Non-pigmented ciliary epithelial cell (primary cell): ENCODE measurements at regions not wholly inside any gene's neighbourhood (a gene's known extent, or its start where the extent isn't known, plus 50 kb on each side); places are given as distances from the start of the nearest gene placed in this dataset.

Experiments used
- DNase-seq: peaks from one replicate; pipeline ENCODE4 v3.0.0-alpha.2; 2010; ENCODE audit warnings: low read depth

DNA sequence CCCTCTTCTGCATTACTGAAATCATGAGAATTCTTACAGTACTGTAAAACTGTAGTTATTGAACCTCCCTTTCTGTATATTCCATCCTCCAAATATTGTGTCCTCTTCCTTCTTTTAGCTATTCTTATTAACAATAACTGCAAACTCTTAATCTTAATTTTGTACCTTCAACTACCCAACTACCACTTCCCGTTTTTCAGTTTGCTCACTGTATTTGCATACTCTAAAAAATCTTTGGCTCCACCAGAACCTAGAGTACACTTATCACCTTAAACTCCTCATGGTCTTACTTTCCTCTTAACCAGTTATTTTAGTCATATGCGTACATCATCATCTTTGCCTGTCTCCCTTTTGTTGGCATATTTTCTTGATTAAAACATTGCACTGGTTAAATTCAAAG, 543.7 kb downstream of the ARAP2 start:
- no peak for DNase-seq

DNA sequence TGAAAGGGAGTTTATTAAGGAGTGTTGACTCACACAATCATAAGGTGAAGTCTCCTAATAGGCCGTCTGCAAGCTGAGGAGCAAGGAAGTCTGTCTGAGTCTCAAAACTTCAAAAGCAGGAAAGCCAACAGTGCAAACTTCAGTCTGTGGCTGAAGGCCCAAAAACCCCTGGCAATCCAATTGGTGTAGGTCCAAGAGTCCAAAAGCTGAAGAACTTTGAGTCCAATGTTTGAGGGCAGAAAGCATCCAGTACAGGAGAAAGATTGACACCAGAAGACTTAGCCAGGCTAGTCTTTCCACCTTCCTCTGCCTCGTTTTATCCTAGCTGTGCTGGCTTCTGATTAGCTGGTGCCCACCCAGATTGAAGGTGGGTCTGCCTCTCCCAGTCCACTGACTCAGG, 535.2 kb downstream of the ARAP2 start:
- DNase-seq = no peak

DNA sequence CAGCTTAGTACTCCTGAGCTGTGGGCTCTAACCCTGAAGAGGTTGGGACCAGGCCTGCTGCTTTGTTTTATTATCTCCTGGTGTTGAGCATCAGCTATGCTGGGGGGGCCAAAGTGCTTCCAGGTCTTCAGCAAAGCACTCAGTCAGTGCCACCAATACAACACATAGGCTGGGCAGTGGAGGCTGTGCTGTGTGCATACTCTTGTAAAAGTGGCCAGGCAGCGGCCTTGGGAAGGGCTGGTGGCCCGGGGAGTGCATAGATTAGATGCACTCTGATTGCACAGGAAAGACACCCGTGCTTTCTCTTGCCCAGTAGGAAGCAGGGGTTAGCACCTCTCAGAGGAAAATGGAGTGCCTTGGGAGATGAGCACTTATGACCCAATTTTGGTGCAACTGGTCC, 534.0 kb downstream of the ARAP2 start:
- no peak for DNase-seq

DNA sequence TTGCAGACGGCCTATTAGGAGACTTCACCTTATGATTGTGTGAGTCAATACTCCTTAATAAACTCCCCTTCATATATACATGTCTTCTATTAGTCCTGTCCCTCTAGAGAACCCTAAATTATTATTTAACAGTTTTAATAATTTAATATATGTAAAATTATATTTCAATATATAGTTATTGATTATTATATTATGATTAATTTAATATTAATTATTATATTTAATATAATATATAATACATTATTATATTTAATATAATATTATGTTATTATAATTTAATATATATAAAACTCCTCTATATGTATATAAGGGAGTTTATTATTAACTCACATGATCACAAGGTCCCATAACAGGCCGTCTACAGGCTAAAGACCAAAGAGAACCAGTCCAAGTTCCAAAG, 533.2 kb downstream of the ARAP2 start:
- DNase-seq = no peak

DNA sequence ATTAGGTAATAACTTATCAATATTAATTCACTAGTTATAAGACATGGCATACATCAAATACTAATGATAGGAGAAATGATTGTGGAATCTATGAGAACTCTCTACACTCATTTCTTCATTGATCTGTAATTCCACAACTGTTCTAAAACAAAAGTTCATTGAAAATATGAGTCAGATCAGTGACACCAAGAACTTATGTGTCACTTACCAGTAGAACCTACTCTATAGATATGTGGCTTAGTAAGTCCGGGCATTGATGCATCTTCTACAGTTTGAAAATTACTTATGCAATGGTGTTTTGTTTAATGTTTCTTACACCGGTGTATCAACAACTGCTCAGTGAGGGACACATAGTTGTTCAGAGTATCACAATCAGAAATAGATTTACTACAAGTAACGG, 520.3 kb downstream of the ARAP2 start:
- DNase-seq = no peak

DNA sequence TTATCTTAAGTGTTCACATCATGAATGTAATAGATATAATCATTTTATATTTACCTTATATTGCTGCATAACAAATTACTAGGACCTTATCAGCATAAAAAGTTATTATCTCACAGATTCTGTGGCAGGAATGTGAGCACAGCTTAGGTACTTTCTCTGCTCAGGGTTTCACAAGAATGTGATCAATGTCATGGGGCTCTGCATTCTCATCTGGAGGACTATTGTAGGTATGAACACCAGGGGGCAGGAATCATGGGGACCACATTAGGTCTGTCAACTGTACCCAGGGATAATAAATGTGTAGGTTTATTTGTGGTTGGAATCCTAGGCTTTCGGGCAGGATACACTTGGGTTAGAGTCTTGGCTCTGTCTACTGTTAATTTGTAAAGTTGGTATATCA, 519.2 kb downstream of the ARAP2 start:
- DNase-seq = no peak

DNA sequence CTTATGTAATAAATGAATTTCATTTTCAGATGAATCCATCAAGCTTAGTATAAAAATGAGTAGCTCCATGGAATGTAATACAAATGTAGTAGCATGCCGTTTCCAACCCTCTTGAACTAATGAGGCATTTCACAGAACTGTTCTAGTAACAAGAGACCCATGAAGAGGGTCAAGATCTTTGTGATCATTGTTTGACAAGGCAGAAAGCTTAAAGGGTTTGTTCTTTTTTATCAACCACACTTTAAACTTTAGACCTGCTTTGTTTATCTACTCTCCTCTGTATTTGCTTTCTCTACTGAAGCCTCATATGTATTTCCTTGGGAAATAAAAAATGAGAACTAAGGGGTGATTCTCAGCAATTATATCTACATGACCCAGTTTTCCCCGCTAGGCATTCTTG, 513.9 kb downstream of the ARAP2 start:
- DNase-seq = no peak

DNA sequence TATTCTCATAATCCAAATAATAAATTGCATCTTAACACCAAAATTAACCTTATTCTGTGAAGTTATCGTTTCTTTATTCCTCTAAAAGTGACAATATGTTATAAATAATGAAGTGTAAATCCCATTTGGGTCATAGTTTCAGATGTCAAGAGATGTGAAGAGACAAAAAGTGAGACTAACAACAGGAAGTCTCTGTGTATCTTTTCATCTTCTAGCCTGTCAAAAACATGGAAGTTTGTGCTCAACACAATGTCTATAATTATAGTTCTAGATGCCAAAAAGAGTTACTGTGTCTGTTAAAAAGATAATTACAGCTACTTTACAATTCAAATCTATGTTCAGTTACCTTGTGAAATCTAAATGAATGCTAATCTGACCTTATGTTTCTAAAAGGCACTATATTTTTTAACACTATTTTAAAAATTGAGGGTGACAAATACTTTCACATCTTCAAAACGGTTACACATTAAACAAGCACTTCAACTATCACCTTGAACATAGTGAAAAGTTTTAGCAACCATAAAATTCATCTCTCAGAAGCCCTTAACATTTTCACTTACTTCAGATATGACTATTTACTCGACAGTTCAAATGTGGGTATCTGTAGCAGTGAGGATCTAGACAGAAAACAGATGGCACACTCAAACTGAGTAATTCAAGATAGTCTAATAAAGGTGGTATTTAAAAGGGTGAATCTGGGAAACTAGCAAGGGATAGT, 509.8 kb downstream of the ARAP2 start:
- no peak for DNase-seq

DNA sequence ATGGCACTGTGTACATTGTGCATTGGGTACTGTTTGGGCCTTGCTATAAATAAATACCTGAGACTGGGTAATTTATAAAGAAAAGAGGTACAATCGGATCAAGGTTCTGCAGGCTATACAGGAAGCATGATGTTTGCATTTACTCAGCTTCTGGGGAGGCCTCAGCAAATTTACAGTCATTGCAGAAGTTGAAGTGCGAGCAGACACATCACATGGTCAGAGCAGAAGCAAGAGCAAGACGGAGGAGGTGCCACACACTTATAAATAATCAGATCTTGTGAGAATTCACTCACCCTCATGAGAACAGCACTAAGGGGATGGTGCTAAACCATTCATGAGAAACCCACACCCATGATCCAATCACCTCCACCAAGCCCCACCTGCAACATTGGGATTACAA, 505.0 kb downstream of the ARAP2 start:
- no peak for DNase-seq

DNA sequence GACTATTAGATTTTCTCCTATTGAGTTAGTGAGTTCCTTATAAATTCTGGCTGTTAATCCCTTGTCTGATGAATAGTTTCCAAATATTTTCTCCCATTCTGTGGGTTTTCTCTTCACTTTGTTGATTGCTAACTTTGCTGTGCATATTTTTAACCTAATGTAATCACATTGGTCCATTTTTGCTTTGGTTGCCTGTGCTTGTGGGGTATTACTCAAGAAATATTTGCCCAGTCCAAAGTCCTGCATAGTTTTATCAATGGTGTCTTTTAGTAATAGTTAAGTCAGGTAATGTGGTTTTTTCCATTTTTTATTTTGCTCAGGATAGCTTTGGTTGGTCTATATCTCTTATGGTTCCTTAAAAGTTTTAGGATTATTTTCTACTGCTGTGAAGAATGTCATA, 490.3 kb downstream of the ARAP2 start:
- DNase-seq = no peak

DNA sequence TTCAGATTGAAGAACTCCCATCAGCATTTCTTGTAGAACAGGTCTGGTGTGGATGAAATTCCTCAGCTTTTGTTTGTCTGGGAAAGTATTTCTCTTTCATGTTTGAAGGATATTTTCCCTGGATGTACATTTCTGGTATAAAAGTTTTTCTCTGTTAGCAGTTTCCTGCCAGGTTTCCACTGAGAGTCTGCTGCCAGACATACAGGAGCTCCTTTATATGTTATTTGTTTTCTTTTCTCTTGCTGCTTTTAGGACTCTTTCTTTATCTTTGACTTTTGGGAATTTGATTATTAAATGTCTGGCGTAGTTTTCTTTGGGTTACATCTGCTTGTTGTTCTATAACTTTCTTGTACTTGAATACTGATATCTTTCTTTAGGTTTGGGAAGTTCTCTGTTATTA, 486.5 kb downstream of the ARAP2 start:
- DNase-seq = no peak

DNA sequence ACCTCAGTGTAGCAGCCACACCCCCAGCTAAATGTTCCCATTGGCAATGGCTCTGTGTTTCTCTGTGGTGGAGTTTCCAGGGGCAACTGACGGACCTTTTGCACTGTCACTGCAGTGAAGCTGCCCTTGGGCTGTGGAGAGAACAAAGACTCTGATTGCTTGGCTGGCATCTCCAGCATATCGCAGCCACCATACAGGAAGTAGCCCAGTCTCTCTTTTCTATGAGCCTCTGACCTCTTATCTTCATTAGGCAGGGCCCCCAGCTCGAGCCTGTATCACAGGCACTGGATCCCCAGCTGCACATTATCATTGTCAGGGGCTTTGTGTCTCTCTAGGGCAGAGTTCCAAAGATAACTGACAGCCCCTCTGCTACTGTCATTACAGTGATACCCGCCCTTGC, 483.5 kb downstream of the ARAP2 start:
- DNase-seq = no peak

DNA sequence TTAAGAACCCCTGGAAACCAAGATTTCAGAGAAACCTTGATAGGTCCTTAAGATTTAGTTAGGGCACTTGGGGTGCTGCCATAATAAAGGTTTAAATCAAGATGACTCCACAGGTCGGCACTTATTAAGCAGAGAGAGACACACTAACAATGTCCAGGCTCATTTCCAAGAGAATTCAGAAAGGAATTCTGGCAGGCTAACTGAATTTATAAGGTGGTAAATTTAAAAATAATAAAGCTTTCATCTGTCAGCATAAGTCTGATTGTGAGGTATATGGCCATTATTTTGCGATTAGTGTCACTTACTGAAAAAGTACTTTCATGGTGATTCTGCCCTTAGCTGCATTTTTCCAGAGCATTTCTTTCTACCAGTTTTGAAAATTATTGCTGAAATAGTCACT, 472.7 kb downstream of the ARAP2 start:
- DNase-seq = no peak

DNA sequence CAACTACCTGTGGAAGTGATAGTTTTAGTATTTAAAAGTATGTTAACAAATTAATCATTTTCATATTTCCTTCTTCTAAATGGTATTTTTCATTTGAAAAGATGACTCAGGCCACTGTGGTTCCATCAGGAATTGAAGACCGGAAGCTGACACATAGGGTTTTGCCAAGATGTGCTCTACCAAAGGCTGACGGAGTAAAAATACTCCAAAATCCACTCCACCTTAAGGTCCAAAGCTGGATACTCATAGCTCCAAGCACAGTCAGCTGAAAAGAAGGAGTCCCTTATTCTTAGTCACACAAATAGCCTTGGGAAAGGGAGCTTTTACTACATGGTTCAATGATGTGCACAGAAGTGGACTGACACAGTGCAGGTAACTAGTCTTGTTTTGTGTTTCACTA, 472.0 kb downstream of the ARAP2 start:
- DNase-seq = no peak

DNA sequence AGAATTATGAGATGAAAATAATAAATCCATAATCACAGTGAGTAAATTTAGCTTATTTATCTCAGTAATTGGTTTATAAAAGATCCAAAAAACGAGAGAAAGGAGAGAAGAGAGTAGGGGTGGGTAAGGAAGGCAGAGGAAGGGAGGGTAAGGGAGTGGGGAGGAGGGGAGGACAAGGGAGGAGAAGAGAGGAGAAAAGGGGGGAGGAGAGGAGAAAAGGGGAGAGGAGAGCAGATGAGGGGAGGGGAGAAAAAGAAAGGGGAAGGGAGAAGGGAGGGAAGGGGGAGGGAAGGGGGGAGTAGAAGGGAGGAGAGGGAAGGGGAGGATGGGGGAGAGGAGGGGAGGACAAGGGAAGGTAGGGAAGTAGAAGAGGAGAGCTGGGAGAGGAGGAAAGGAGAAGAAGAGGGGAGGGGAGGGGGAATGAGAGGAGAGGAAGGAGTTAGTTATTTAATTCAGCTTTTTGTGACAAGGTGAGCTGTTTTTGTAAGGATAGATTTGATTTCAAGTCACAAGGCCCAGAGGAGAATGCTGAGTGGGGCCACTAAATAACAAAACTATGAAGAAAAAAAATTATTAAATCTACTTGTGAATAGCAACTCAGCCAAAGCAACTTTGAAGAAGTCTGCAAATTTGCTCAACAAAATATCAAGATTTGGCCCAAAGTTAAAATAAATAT, 454.3 kb downstream of the ARAP2 start:
- DNase-seq = no peak

DNA sequence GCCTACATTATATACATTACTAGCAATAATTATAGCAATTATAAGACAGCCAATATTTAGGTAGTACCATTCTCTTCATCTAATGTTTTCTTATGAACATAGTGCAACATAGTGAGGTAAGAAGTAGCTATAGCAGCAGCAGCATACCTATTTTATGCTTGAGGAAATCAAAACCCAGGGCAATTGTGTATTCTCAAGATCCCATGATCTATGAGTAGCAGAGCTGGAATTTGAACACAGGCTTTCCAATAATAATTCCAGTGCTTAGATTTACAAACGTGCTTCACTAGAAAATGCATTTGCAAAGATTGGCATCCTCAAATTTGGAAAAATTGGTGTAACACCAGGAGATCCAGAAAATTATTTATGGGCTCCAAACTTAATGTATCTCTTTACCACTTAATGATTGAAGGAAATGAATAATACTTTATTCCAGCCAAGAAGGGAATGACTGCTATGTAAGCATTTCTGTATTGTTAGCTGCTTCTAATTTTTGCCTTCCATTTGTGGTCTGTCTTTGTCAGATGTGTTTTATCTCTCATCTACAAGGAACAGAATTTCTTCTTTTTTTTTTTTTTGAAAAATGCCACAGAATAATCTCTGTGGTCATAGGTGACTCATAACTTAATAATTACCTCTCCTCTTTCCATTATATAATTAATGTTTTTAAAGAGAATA, 451.1 kb downstream of the ARAP2 start:
- no peak for DNase-seq

DNA sequence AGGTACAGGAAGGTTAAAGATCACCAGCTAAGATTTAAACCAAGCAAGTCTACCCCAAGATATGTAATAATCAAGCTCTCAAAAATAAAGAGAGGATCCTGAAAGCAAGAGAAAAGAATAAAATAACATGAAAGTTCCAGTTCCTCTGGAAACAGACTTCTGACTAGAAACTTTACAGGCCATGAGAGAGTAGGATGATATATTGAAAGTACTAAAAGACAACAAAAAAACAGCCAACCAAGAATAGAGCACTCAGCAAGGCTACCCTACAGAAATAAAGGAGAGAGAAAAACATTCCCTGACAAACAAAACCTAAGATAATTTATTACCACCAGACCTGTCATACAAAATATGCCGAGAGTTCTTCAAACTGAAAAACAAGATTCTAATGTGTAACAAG, 450.5 kb downstream of the ARAP2 start:
- no peak for DNase-seq

DNA sequence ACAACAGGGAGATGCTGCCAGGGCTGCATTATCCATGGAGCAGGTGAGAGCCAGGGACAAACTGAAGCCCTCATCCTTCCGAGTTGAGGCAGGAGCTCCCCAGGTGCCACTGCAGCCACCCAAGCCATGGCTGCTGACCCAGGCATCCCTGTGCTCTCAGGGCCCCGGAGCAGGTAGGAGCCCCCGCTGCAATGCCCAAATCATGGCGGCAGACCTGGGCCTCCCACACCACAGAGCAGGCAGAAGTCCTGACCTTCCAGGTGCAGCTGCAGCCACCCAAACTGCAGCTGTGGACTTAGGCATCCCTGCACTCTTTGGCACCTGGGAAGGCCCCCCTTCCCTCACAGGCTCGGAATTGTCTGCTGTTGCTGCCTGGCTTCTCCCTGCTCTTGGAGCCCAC, 443.6 kb downstream of the ARAP2 start:
- DNase-seq = no peak

DNA sequence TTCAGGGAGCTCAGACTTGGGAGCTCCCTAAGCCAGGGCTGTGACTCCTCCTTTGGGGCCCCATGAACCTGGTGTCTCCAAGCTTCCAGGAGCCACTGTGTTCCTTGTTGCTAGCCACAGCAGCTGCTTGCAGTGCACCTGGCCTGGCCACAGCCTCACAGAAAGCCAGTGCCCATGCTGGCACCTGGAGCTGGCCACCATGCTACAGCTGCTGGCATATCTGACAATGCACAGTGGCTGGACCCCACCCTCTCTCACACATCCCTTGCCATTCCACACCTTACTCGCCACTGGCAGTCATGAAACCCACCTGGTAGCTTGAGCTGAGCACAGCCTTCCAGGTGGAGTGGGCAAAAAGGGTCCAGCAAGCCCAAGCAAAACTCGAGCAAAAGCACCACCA, 441.7 kb downstream of the ARAP2 start:
- no peak for DNase-seq

DNA sequence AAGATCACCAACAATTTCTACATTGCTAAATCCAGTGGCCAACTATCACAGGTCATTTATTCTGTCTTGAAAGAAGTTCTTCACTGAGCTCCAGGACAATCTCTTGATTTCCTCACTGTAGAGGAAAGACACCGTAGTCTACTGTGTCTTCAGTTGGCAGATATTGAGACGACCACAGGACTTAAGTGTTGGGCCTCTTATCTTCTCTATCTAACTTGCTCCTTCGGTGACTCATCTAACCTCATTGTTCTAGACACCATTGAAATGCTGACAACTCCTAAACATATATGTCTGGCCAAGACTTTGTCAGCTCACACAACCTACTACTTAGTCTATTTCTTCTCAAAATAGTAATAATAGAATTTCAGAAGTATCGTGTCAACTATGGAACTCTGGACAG, 425.8 kb downstream of the ARAP2 start:
- DNase-seq = no peak

DNA sequence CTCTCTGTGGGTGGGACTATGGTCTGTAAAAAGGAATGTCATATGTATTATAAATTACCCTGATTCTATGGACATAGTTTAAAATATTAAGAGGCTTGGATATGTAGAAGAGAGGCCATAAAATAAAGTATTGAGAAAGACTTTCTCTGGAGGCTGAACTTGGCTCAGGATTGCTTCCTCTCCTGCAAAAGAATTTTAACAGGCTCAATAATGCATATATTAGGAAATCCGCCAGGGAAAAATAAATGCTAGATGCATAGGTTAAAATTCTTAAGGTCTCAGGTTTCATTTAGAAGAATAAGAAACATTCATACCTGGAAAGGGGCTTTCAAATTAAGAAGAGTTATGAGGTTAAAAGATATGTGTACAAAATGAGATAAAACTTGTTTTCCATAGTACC, 424.3 kb downstream of the ARAP2 start:
- no peak for DNase-seq

DNA sequence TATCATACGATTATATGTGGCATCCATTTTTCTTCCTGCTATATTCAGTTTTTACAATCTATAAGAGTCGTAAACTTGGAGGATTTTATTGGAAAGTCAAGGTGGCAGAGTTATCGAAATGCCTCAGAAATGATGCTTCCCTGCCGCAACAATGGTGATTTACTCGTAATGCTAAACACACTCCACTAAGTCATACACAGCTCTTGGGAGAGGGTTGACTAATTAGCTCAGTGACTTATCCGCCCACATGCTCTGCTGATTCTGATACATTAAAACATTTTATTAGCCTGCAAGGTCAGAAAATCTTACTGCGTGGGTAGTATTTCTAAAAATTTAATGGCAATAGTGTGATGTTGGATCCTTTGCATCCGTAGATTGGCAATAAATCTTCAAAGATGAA, 420.1 kb downstream of the ARAP2 start:
- no peak for DNase-seq

DNA sequence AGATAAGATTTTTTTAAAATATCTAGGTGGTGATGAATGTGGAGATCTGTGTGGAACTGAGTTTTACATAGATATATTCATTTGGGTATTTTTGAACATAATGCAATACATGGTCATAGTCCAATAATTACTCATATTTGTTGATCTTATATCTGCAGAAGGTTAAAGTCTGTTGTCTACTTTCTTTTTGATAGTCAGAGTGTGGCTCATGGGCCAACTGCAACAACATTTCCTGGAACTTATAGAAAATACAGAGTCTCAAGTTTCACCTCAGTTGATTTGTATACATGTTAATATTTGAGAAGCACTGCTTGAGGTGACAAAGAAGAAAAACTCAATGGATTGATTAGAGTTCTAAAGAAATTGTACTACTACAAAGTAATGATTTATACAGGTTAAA, 408.4 kb downstream of the ARAP2 start:
- DNase-seq = no peak

DNA sequence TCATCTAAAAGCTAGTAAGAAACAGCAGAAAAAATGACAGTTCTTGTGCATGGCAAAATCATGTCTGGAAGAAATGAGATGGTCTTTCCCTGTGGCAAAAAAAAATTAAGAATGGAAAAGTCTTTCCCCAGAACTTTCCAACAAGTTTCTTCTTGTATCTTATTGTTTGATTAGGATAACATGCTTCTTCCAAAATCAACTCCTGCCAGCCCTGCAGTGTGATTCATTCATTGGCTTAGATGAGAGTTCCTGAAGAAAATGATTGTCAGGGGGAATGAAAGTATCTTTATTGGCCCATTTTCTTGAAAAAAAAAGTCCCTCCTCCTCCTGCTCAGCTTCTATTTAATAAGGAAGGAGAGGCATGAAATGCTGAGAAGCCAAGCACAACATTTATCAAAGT, 407.7 kb downstream of the ARAP2 start:
- DNase-seq = no peak
